GM12878 (cell line): ENCODE measurements at regions not wholly inside any gene's neighbourhood (a gene's known extent, or its start where the extent isn't known, plus 50 kb on each side); places are given as distances from the start of the nearest gene placed in this dataset.

ENCODE experiments used
- ATAC-seq: fragments of 200-7000 bp; cut with Tn5 transposase; 3 replicates; pipeline ENCODE4 v1.9.1; 2020; ENCODE audit warnings: mild to moderate bottlenecking, moderate library complexity
- BruUV-seq: library from RNA; stranded (reverse); fragments of 400-500 nt; replicated peaks from 2 replicates; lab custom pipeline; 2021; lab: Mats Ljungman, UMichigan
- CTCF ChIA-PET: fragments of 300-600 bp; sonication (Branson Sonifier 250); formaldehyde crosslinking; extraction: SDS; loops from one replicate; lab custom pipeline; 2021; ENCODE audit warnings: inconsistent platforms; lab: Yijun Ruan, JAX
- POLR2A ChIA-PET: fragments of 350-600 bp; formaldehyde crosslinking; extraction: SDS; loops from one replicate; lab custom pipeline; 2021; ENCODE audit warnings: inconsistent platforms; lab: Charles Lee
- RAD21 ChIA-PET: fragments of 300-600 bp; sonication (Branson Sonifier 250); formaldehyde crosslinking; loops from one replicate; lab custom pipeline; 2023; ENCODE audit warnings: antibody characterized with exemption; ENCODE audit not compliant: unreplicated experiment; lab: Charles Lee
- SMC1A ChIA-PET: fragments of 300-600 bp; sonication (Branson Sonifier 250); formaldehyde crosslinking; loops from one replicate; lab custom pipeline; 2023; ENCODE audit not compliant: unreplicated experiment, uncharacterized antibody; lab: Charles Lee
- DNase-seq: peaks from one replicate; pipeline ENCODE4 v3.0.0-alpha.2; 2011; ENCODE audit warnings: low read depth, low spot score
- FAIRE-seq: peaks from 3 replicates; lab custom pipeline; 2011; peaks lifted over from hg19 to GRCh38; lab: Jason Lieb, UNC
- H2AFZ ChIP-seq: 2 replicates; pipeline ENCODE4 v1.6.0; 2011; ENCODE audit warnings: low read depth, low read length, control low read depth; ENCODE audit not compliant: control insufficient read depth
- H3K27ac ChIP-seq: 2 replicates; pipeline ENCODE4 v1.5.1; 2011; ENCODE audit warnings: control low read depth; ENCODE audit not compliant: control insufficient read depth, insufficient read depth
- H3K27me3 ChIP-seq, 2 experiments: replicated peaks in 1 of 2; 2 replicates each; pipeline versions ENCODE4 v1.6.0 to v1.6.1; 2011; ENCODE audit warnings: low read length in 1 of 2; ENCODE audit not compliant: control insufficient read depth in 2 of 2, insufficient read depth in 2 of 2
- H3K36me3 ChIP-seq, 2 experiments: 2 replicates each; pipeline ENCODE4 v1.5.1; 2011; ENCODE audit warnings: low read length in 1 of 2; ENCODE audit not compliant: control insufficient read depth in 2 of 2, insufficient read depth in 2 of 2
- H3K4me1 ChIP-seq: 2 replicates; pipeline ENCODE4 v1.6.1; 2011; ENCODE audit warnings: mild to moderate bottlenecking, low read length, moderate library complexity, mixed read lengths; ENCODE audit not compliant: control insufficient read depth, insufficient read depth
- H3K4me2 ChIP-seq: 2 replicates; pipeline ENCODE4 v1.6.0; 2011; ENCODE audit warnings: control low read depth; ENCODE audit not compliant: control insufficient read depth, insufficient read depth
- H3K4me3 ChIP-seq: fragments of 200-600 bp; sonication (generic); 2 replicates; pipeline ENCODE4 v1.5.1; 2016
- H3K79me2 ChIP-seq: 2 replicates; pipeline ENCODE4 v1.6.0; 2011; ENCODE audit warnings: low read length; ENCODE audit not compliant: control insufficient read depth, insufficient read depth
- H3K9ac ChIP-seq: 2 replicates; pipeline ENCODE4 v1.8.0; 2011; ENCODE audit warnings: low read length, control low read depth, mixed read lengths; ENCODE audit not compliant: control insufficient read depth, insufficient read depth
- H3K9me3 ChIP-seq: replicated peaks from 3 replicates; pipeline ENCODE4 v1.5.1; 2011; ENCODE audit warnings: mild to moderate bottlenecking, low read length; ENCODE audit not compliant: control insufficient read depth, insufficient read depth
- H4K20me1 ChIP-seq: 2 replicates; pipeline ENCODE4 v1.6.0; 2011; ENCODE audit not compliant: control insufficient read depth, insufficient read depth
- BMI1 ChIP-seq: fragments of 450-650 bp; IDR thresholded peaks from 2 replicates; pipeline ENCODE4 v1.6.1; 2016; ENCODE audit warnings: mild to moderate bottlenecking, moderate library complexity, borderline replicate concordance
- CHD2 ChIP-seq: IDR thresholded peaks from 2 replicates; pipeline ENCODE4 v1.6.1; 2011; ENCODE audit warnings: low read depth, low read length, improper control_type of control experiment, borderline replicate concordance
- MYB ChIP-seq: fragments of 150-350 bp; IDR thresholded peaks from 2 replicates; pipeline ENCODE4 v1.6.1; 2014; ENCODE audit warnings: mild to moderate bottlenecking, low read depth, low read length, borderline replicate concordance
- MYC ChIP-seq: IDR thresholded peaks from 2 replicates; pipeline ENCODE4 v1.6.1; 2011; ENCODE audit warnings: mild to moderate bottlenecking, low read length, moderate library complexity, inconsistent platforms; ENCODE audit not compliant: insufficient read depth, insufficient replicate concordance, insufficient read length, severe bottlenecking
- NFYB ChIP-seq: IDR thresholded peaks from 2 replicates; pipeline ENCODE4 v1.6.1; 2011; ENCODE audit warnings: low read depth, mild to moderate bottlenecking, low read length, improper control_type of control experiment, moderate library complexity; ENCODE audit not compliant: insufficient read depth
- NR2F1 ChIP-seq: fragments of 450-650 bp; conservative IDR thresholded peaks from 2 replicates; pipeline ENCODE4 v1.6.1; 2017; ENCODE audit warnings: mild to moderate bottlenecking
- NRF1 ChIP-seq: conservative IDR thresholded peaks from 2 replicates; pipeline ENCODE4 v1.6.1; 2011; ENCODE audit warnings: mild to moderate bottlenecking, low read depth, low read length, improper control_type of control experiment
- ZNF207 ChIP-seq: fragments of 450-650 bp; IDR thresholded peaks from 2 replicates; pipeline ENCODE4 v1.6.1; 2014; ENCODE audit warnings: antibody characterized with exemption, mild to moderate bottlenecking, borderline replicate concordance
- ZNF217 ChIP-seq: fragments of 450-650 bp; IDR thresholded peaks from 2 replicates; pipeline ENCODE4 v1.6.1; 2017; ENCODE audit warnings: antibody characterized with exemption, mild to moderate bottlenecking
- WGBS: methylation state at CpG from one replicate; pipeline ENCODE4 v1.1.6; 2016; ENCODE audit warnings: low lambda C conversion rate; ENCODE audit not compliant: insufficient replicate concordance, insufficient coverage; ENCODE audit errors: missing lambda C conversion rate; 5-methylcytosine and 5-hydroxymethylcytosine counted together
- in situ Hi-C: fragments of 300-500 bp; cut with MboI; formaldehyde crosslinking; loops from 9 replicates; pipeline ENCODE4 v1.14.3; 2018; ENCODE audit warnings: mixed read lengths
- intact Hi-C: fragments of 100-400 bp; cut with micrococcal nuclease; formaldehyde crosslinking; loops from one replicate; pipeline ENCODE4 v1.14.2; 2022; ENCODE audit not compliant: unreplicated experiment
- TF ChIP-seq, protein P1 (sequence below), 3 experiments: IDR thresholded peaks in 2 of 3; conservative IDR thresholded peaks in 1 of 3; 2 replicates each; pipeline ENCODE4 v1.5.1; 2011; ENCODE audit warnings: low read depth in 3 of 3, low read length in 3 of 3, mild to moderate bottlenecking in 3 of 3, control low read depth in 2 of 3, moderate library complexity in 2 of 3, inconsistent platforms in 1 of 3, mixed read lengths in 1 of 3; ENCODE audit not compliant: control insufficient read depth in 2 of 3, insufficient read depth in 1 of 3; ENCODE audit errors: extremely low read depth in 1 of 3

GRCh38 chr6:41408576-41408975 lies 73.2 kb downstream of the NCR2 start:
- CTCF ChIA-PET, result interaction anchor here (0.6 to 1.0 kb wide), 3 partner anchors 12 to 64 kb away, joined by 3 to 4 read pairs (median 3); no protein-coding TSS in a partner anchor
- RAD21 ChIA-PET, result no interaction called here
- no peak for TF ChIP-seq ZNF207
- TF ChIP-seq BMI1, result no peak
- TF ChIP-seq CHD2, result no peak
- TF ChIP-seq, protein P1, sequence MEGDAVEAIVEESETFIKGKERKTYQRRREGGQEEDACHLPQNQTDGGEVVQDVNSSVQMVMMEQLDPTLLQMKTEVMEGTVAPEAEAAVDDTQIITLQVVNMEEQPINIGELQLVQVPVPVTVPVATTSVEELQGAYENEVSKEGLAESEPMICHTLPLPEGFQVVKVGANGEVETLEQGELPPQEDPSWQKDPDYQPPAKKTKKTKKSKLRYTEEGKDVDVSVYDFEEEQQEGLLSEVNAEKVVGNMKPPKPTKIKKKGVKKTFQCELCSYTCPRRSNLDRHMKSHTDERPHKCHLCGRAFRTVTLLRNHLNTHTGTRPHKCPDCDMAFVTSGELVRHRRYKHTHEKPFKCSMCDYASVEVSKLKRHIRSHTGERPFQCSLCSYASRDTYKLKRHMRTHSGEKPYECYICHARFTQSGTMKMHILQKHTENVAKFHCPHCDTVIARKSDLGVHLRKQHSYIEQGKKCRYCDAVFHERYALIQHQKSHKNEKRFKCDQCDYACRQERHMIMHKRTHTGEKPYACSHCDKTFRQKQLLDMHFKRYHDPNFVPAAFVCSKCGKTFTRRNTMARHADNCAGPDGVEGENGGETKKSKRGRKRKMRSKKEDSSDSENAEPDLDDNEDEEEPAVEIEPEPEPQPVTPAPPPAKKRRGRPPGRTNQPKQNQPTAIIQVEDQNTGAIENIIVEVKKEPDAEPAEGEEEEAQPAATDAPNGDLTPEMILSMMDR (IDR thresholded peaks at IDR 0.05 in 2 of 3, conservative IDR thresholded peaks at IDR 0.05 in 1 of 3; ENCODE audit: control insufficient read depth in 2 of 3, extremely low read depth in 1 of 3, insufficient read depth in 1 of 3, low read depth in 3 of 3, low read length in 3 of 3), result no peak
- TF ChIP-seq MYC, result no peak
- no peak for TF ChIP-seq NRF1
- TF ChIP-seq NR2F1, result no peak
- TF ChIP-seq MYB, result no peak
- TF ChIP-seq ZNF217, result no peak
- TF ChIP-seq NFYB, result no peak
- H3K4me1 ChIP-seq, result no peaks in the 10 kb centered on the region
- H3K27me3 ChIP-seq, result peaks cover 0 to 2% of the 10 kb centered on the region in 2 experiments; a peak in 1 of 4 replicates
- peaks cover 2% of the 10 kb centered on the region; the same call in 2 of the 3 replicates for H3K9me3 ChIP-seq
- DNase-seq, result no peak
- in situ Hi-C loops (no loop called here), intact Hi-C loops (no loop called here)
- 64% methylated on average over 20 of the region's 20 CpGs for WGBS
- no peak overlapping the region for H3K4me3 ChIP-seq
- H3K4me2 ChIP-seq, result no peak overlapping the region
- H3K27ac ChIP-seq, result no peak overlapping the region
- FAIRE-seq, result no peak
- POLR2A ChIA-PET, result no interaction called here
- no peaks in the 10 kb centered on the region for H3K36me3 ChIP-seq
- H2AFZ ChIP-seq, result no peak overlapping the region
- no TSS peak for BruUV-seq
- no peaks in the 10 kb centered on the region for H3K79me2 ChIP-seq
- SMC1A ChIA-PET, result interaction anchor here (0.7 kb wide), 1 partner anchor 77 kb away, joined by 3 read pairs; no protein-coding TSS in a partner anchor
- ATAC-seq, result no peak
- H3K9ac ChIP-seq, result no peak overlapping the region
- no peaks in the 10 kb centered on the region for H4K20me1 ChIP-seq
